Activated CD8-positive, alpha-beta memory T cell treated with anti-CD3 and anti-CD28 coated beads, Interleukin-2, amount 10 ng/mL, durations not matched to agents 7 days and 5 days (primary cell): ENCODE measurements at regions not wholly inside any gene's neighbourhood (a gene's known extent, or its start where the extent isn't known, plus 50 kb on each side); places are given as distances from the start of the nearest gene placed in this dataset.

Experiments used
- ATAC-seq: fragments of 150-1000 bp; cut with Tn5 transposase; one replicate; pipeline ENCODE4 v1.10.0; 2021; ENCODE audit warnings: moderate library complexity
- CTCF ChIA-PET: fragments of 350-600 bp; sonication (Branson Sonifier 250); formaldehyde crosslinking; loops from one replicate; lab custom pipeline; 2021; ENCODE audit warnings: antibody characterized with exemption; lab: Charles Lee
- DNase-seq: peaks from one replicate; pipeline ENCODE4 v3.0.0-alpha.2; 2020
- H3K27ac Mint-ChIP-seq: one replicate; pipeline ENCODE4 v1.8.0; 2021; ENCODE audit warnings: mild to moderate bottlenecking, mixed read lengths
- H3K27me3 Mint-ChIP-seq: one replicate; pipeline ENCODE4 v1.8.0; 2021; ENCODE audit warnings: mixed read lengths
- H3K36me3 Mint-ChIP-seq: one replicate; pipeline ENCODE4 v1.8.0; 2021; ENCODE audit warnings: mild to moderate bottlenecking, mixed read lengths
- H3K4me1 Mint-ChIP-seq: one replicate; pipeline ENCODE4 v1.8.0; 2021; ENCODE audit warnings: mixed read lengths
- H3K4me3 Mint-ChIP-seq: one replicate; pipeline ENCODE4 v1.8.0; 2021; ENCODE audit warnings: mild to moderate bottlenecking, moderate library complexity, mixed read lengths
- H3K9me3 Mint-ChIP-seq: one replicate; pipeline ENCODE4 v1.8.0; 2022; ENCODE audit warnings: low read depth, mixed read lengths

- Mint-ChIP-seq H3K36me3 (peaks cover 25% of the 10 kb centered on the region), H3K4me1 (peaks cover 26% of the 10 kb centered on the region), H3K4me3 (no peak overlapping the region), H3K27me3 (peaks cover 7% of the 10 kb centered on the region), H3K9me3 (no peaks in the 10 kb centered on the region), H3K27ac (no peak overlapping the region)
- CTCF ChIA-PET, result interaction anchor here (1.1 to 2.6 kb wide), 3 partner anchors 14 to 81 kb away, joined by 3 to 9 read pairs (median 3); no protein-coding TSS in a partner anchor
- DNase-seq (no peak), ATAC-seq (no peak)
Measured at GRCh38 chr4:26105815-26106699, 192.0 kb downstream of the SMIM20 start.

DNA sequence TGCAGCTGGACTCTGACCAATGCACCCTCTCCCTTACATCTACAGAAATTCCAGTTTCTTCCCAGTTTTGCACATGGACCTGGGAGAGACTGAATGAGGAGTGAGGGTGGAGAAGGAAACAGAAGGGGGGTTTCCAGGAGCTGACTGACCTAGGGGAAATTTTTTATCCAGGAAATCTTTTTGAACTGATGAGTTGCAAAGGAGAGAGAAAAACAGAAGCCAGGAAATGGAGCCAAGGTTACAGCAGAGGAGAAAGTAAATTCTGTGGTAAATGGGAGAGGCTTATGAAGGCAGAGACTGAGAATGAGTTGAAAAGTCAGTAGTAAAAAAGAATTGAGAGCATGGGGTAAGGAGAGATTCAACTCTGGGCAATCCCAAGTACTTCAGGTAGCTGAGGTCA is 192.8 kb downstream of the SMIM20 start:
- peaks cover 26% of the 10 kb centered on the region for H3K4me1 Mint-ChIP-seq
- ATAC-seq (no peak), DNase-seq (no peak)
- no peak overlapping the region for H3K27ac Mint-ChIP-seq
- H3K27me3 Mint-ChIP-seq, result peaks cover 9% of the 10 kb centered on the region
- peaks cover 30% of the 10 kb centered on the region for H3K36me3 Mint-ChIP-seq
- peaks cover 6% of the 10 kb centered on the region for H3K9me3 Mint-ChIP-seq
- CTCF ChIA-PET, result interaction anchor here (1.0 kb wide), 1 partner anchor 12 kb away, joined by 5 read pairs; no protein-coding TSS in a partner anchor
- no peak overlapping the region for H3K4me3 Mint-ChIP-seq

GRCh38 chr4:26108054-26108453 is 194.0 kb downstream of the SMIM20 start:
- DNase-seq (no peak), ATAC-seq (no peak)
- Mint-ChIP-seq H3K27me3 (peaks cover 9% of the 10 kb centered on the region), H3K27ac (no peak overlapping the region), H3K4me1 (peaks cover 23% of the 10 kb centered on the region), H3K4me3 (no peak overlapping the region), H3K9me3 (peaks cover 16% of the 10 kb centered on the region), H3K36me3 (peaks cover 35% of the 10 kb centered on the region)
- CTCF ChIA-PET, result interaction anchor here (1.0 to 1.3 kb wide), 2 partner anchors 11 to 26 kb away, joined by 3 to 5 read pairs; no protein-coding TSS in a partner anchor

- CTCF ChIA-PET, result interaction anchor here (1.5 kb wide), 1 partner anchor 9 kb away, joined by 5 read pairs; no protein-coding TSS in a partner anchor
- Mint-ChIP-seq H3K4me3 (no peak overlapping the region), H3K4me1 (peaks cover 6% of the 10 kb centered on the region), H3K27me3 (peaks cover 9% of the 10 kb centered on the region), H3K27ac (no peak overlapping the region), H3K9me3 (peaks cover 26% of the 10 kb centered on the region), H3K36me3 (peaks cover 38% of the 10 kb centered on the region)
- no peak for DNase-seq
- no peak for ATAC-seq
Measured at GRCh38 chr4:26110493-26110892, 196.5 kb downstream of the SMIM20 start.

DNA sequence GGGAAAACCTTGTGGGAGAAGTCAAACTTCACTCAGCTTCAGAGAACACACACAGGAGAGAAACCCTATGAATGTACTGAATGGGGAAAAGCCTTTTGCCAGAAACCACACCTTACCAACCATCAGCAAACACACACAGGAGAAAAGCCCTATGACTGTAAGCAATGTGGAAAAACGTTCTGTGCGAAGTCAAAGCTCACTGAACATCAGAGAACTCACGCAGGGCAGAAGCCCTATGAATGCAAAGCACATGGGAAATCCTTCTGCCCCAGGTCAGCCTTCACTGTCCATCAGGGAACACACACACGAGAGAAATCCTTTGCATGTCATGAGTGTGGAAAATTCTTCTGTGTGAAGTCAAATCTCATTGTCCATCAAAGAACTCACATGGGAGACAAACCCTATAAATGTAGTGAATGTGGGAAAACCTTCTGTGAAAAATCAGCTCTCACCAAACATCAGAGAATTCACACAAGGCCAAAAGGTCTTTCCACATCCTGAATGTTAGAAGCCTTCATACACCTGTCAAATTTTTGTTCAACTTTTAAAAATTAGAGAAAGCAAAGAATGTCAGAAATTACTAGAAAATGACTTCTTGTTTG is 199.4 kb downstream of the SMIM20 start:
- Mint-ChIP-seq H3K27me3 (peaks cover 9% of the 10 kb centered on the region), H3K36me3 (peaks cover 39% of the 10 kb centered on the region), H3K9me3 (peaks cover 35% of the 10 kb centered on the region), H3K4me1 (no peaks in the 10 kb centered on the region), H3K4me3 (no peak overlapping the region), H3K27ac (no peak overlapping the region)
- CTCF ChIA-PET, result interaction anchor here (0.8 to 1.1 kb wide), 2 partner anchors 31 to 37 kb away, joined by 3 read pairs; no protein-coding TSS in a partner anchor
- DNase-seq (no peak), ATAC-seq (no peak)

DNA sequence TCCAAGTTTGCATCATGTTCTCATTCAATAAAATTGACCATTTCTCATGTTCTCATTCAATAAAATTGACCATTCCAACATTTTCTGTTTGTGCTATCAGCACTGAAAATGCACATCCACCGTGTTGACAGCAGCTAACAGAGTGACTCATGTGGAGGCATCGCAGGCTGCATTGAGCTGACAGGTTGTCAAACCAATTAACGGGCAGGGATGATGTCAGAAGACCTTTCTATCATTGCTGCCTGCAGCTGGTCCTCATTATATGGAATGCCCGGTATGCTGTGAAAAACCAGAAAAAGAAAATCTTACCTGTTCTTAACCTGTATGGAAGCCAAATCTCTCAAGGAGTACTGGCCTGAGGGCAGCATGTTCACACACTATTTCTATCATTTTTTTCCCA is 202.0 kb downstream of the SMIM20 start:
- peaks cover 5% of the 10 kb centered on the region for H3K27me3 Mint-ChIP-seq

GRCh38 chr4:26120098-26120825 is 200.6 kb upstream of the RBPJ start:
- no peak overlapping the region for H3K4me3 Mint-ChIP-seq
- H3K4me1 Mint-ChIP-seq, result no peaks in the 10 kb centered on the region
- H3K27me3 Mint-ChIP-seq, result peaks cover 3% of the 10 kb centered on the region
- DNase-seq (no peak), ATAC-seq (no peak)
- CTCF ChIA-PET, result interaction anchor here (1.0 to 1.7 kb wide), 3 partner anchors 10 to 38 kb away, joined by 3 to 5 read pairs (median 3); no protein-coding TSS in a partner anchor
- H3K36me3 Mint-ChIP-seq, result peaks cover 24% of the 10 kb centered on the region
- H3K9me3 Mint-ChIP-seq, result peaks cover 18% of the 10 kb centered on the region
- no peak overlapping the region for H3K27ac Mint-ChIP-seq

More for the DNA sequence above, 202.0 kb downstream of the SMIM20 start:
- CTCF ChIA-PET, result interaction anchor here (0.9 kb wide), 1 partner anchor 11 kb away, joined by 3 read pairs; no protein-coding TSS in a partner anchor
- no peak for ATAC-seq
- peaks cover 41% of the 10 kb centered on the region for H3K9me3 Mint-ChIP-seq
- H3K27ac Mint-ChIP-seq, result no peak overlapping the region
- DNase-seq, result no peak
- H3K4me3 Mint-ChIP-seq, result no peak overlapping the region
- no peaks in the 10 kb centered on the region for H3K4me1 Mint-ChIP-seq
- peaks cover 42% of the 10 kb centered on the region for H3K36me3 Mint-ChIP-seq

GRCh38 chr4:26122690-26123089 is 198.1 kb upstream of the RBPJ start:
- DNase-seq (no peak), ATAC-seq (no peak)
- Mint-ChIP-seq H3K36me3 (peaks cover 30% of the 10 kb centered on the region), H3K4me3 (no peak overlapping the region), H3K27me3 (no peaks in the 10 kb centered on the region), H3K9me3 (peaks cover 16% of the 10 kb centered on the region), H3K4me1 (peaks cover 20% of the 10 kb centered on the region), H3K27ac (no peak overlapping the region)
- CTCF ChIA-PET, result no interaction called here

- peaks cover 22% of the 10 kb centered on the region for H3K4me1 Mint-ChIP-seq
- H3K4me3 Mint-ChIP-seq, result no peak overlapping the region
- DNase-seq, result no peak
- no peaks in the 10 kb centered on the region for H3K27me3 Mint-ChIP-seq
- CTCF ChIA-PET, result no interaction called here
- peaks cover 46% of the 10 kb centered on the region for H3K36me3 Mint-ChIP-seq
- H3K9me3 Mint-ChIP-seq, result peaks cover 17% of the 10 kb centered on the region
- H3K27ac Mint-ChIP-seq, result no peak overlapping the region
- ATAC-seq, result no peak
Measured at GRCh38 chr4:26124753-26125321, 196.0 kb upstream of the RBPJ start.

- Mint-ChIP-seq H3K4me1 (peaks cover 36% of the 10 kb centered on the region), H3K4me3 (no peak overlapping the region), H3K36me3 (peaks cover 45% of the 10 kb centered on the region), H3K9me3 (peaks cover 15% of the 10 kb centered on the region), H3K27me3 (no peaks in the 10 kb centered on the region), H3K27ac (no peak overlapping the region)
- ATAC-seq (no peak), DNase-seq (no peak)
- CTCF ChIA-PET, result no interaction called here
Measured at GRCh38 chr4:26126143-26126718, 194.6 kb upstream of the RBPJ start.

DNA sequence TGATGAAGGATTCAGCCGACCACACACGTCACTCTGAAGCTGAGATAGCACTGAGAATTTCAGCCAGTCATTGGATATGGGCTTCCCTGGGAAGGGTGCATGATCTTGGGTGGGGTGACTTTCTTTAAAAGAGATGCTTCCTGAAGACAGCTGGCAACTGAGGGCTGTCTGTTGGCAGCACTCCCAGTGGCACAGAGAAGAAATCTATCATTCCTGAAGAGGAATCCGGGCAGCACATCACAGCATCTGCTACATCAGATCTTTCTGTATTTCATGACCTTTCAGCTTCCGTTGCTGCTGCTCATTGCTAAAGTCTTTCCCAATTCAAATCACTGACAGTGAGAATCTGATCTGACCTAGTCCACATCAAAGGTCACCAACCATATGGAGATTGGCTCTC is 193.8 kb upstream of the RBPJ start:
- Mint-ChIP-seq H3K36me3 (peaks cover 38% of the 10 kb centered on the region), H3K27me3 (no peaks in the 10 kb centered on the region), H3K9me3 (peaks cover 15% of the 10 kb centered on the region), H3K27ac (no peak overlapping the region), H3K4me3 (no peak overlapping the region), H3K4me1 (peaks cover 43% of the 10 kb centered on the region)
- no peak for DNase-seq
- ATAC-seq, result no peak
- CTCF ChIA-PET, result interaction anchor here (1.0 to 2.2 kb wide), 2 partner anchors 23 to 34 kb away, joined by 3 to 9 read pairs; no protein-coding TSS in a partner anchor

GRCh38 chr4:26127851-26128337 is 192.9 kb upstream of the RBPJ start:
- peaks cover 52% of the 10 kb centered on the region for H3K4me1 Mint-ChIP-seq
- H3K9me3 Mint-ChIP-seq, result peaks cover 13% of the 10 kb centered on the region
- CTCF ChIA-PET, result interaction anchor here (1.0 to 2.2 kb wide), 2 partner anchors 24 to 44 kb away, joined by 5 to 9 read pairs; no protein-coding TSS in a partner anchor
- no peaks in the 10 kb centered on the region for H3K27me3 Mint-ChIP-seq
- H3K27ac Mint-ChIP-seq, result no peak overlapping the region
- no peak for DNase-seq
- ATAC-seq, result no peak
- peaks cover 38% of the 10 kb centered on the region for H3K36me3 Mint-ChIP-seq
- no peak overlapping the region for H3K4me3 Mint-ChIP-seq
